Lower lobe of right lung (tissue), 2 donors: ENCODE measurements at regions not wholly inside any gene's neighbourhood (a gene's known extent, or its start where the extent isn't known, plus 50 kb on each side); places are given as distances from the start of the nearest gene placed in this dataset.

Experiments used
- ATAC-seq, 2 donors: fragments of 200-7000 bp; cut with Tn5 transposase; one replicate each; pipeline ENCODE4 v1.9.1; 2020 to 2022; ENCODE audit warnings: mild to moderate bottlenecking in 2 of 2, moderate library complexity in 2 of 2
- DNase-seq: peaks from one replicate; pipeline ENCODE4 v3.0.0-alpha.2; 2020
- H3K27ac ChIP-seq: fragments of 200-600 bp; one replicate; pipeline ENCODE4 v1.8.0; 2022
- H3K27me3 ChIP-seq: fragments of 200-600 bp; one replicate; pipeline ENCODE4 v1.8.0; 2022; ENCODE audit warnings: low read depth
- H3K36me3 ChIP-seq: fragments of 200-600 bp; one replicate; pipeline ENCODE4 v1.8.0; 2022; ENCODE audit warnings: mild to moderate bottlenecking
- H3K4me1 ChIP-seq: fragments of 200-600 bp; one replicate; pipeline ENCODE4 v1.8.0; 2022
- H3K4me3 ChIP-seq: fragments of 200-600 bp; one replicate; pipeline ENCODE4 v1.8.0; 2022; ENCODE audit warnings: mild to moderate bottlenecking
- H3K9me3 ChIP-seq: fragments of 200-600 bp; one replicate; pipeline ENCODE4 v1.8.0; 2022
- intact Hi-C: fragments of 100-400 bp; cut with DNase I; formaldehyde crosslinking; loops from one replicate; pipeline ENCODE4 v1.11.0; 2022
- TF ChIP-seq, protein P1 (sequence below): fragments of 200-600 bp; IDR thresholded peaks from one replicate; pipeline ENCODE4 v1.8.0; 2022; ENCODE audit warnings: antibody characterized with exemption, mild to moderate bottlenecking
- donor health status: DM: no; HTN: yes; CAD: no; lungs with severe emphysema.

DNA sequence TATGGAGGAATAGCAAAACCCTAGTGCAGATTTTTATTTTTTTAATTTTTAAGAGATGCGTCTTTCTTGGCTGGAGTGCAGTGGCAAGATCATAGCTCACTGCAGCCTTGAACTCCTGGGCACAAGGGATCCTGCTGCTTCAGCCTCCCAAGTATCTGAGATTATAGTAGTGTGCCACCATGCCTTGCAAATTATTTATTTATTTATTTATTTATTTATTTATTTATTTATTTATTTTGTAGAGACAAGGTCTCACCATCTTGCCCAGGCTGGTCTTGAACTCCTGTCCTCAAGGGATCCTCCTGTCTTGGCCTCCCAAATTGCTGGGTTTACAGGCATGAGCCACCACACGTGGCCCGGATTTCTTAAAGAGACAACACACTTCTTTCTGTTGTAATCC lies 1158.8 kb downstream of the AACS start:
- DNase-seq (no peak), ATAC-seq (no peak)
- TF ChIP-seq, protein P1, sequence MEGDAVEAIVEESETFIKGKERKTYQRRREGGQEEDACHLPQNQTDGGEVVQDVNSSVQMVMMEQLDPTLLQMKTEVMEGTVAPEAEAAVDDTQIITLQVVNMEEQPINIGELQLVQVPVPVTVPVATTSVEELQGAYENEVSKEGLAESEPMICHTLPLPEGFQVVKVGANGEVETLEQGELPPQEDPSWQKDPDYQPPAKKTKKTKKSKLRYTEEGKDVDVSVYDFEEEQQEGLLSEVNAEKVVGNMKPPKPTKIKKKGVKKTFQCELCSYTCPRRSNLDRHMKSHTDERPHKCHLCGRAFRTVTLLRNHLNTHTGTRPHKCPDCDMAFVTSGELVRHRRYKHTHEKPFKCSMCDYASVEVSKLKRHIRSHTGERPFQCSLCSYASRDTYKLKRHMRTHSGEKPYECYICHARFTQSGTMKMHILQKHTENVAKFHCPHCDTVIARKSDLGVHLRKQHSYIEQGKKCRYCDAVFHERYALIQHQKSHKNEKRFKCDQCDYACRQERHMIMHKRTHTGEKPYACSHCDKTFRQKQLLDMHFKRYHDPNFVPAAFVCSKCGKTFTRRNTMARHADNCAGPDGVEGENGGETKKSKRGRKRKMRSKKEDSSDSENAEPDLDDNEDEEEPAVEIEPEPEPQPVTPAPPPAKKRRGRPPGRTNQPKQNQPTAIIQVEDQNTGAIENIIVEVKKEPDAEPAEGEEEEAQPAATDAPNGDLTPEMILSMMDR = no peak
- Histone ChIP-seq H3K4me1 (no peaks in the 10 kb centered on the region), H3K36me3 (no peaks in the 10 kb centered on the region), H3K9me3 (no peaks in the 10 kb centered on the region), H3K27me3 (no peaks in the 10 kb centered on the region), H3K27ac (no peak overlapping the region), H3K4me3 (no peak overlapping the region)
- intact Hi-C loops = no loop called here

DNA sequence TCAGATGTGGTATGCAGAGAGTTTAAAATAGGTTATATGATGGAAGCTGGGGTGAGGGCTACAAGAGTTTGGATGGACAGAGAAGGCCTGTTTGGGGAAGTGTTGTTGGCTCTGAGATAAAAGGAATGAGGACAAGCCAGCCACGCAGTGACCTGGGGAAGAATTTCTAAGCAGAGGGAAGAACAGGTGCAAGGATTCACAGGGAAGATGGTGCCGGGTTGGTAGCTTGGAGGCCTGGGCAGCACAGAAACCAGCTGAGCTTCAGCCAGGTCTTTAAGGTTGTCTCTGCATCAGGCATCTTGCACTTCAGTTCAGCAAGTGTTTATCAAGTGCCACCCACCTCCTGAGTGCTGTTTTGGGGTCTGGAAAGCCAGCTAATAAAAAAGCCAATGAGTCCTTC lies 1163.7 kb downstream of the AACS start:
- ATAC-seq = no peak
- Histone ChIP-seq H3K4me1 (no peaks in the 10 kb centered on the region), H3K9me3 (no peaks in the 10 kb centered on the region), H3K27me3 (no peaks in the 10 kb centered on the region), H3K4me3 (no peak overlapping the region), H3K27ac (no peak overlapping the region), H3K36me3 (no peaks in the 10 kb centered on the region)
- intact Hi-C loops = no loop called here
- TF ChIP-seq, protein P1 = no peak
- no peak for DNase-seq

DNA sequence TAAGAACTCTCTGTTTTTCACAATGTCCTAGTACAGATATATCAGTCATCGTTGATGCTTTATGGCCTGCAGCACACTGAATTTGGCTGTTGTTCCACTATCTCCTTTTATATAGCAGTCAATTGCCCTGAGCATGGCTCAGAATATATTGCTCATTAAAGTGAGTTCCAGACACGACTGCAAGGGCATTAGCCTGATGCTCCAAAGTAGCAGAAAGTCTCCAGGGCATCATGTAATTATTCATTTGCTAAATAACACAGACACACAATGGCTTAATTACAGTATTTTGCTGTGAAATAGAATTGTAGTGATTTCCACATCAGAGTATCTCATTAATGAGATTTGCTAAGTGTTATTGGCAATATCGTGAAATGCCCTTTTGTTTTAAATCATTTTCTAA lies 1167.5 kb downstream of the AACS start:
- DNase-seq (no peak), ATAC-seq (no peak)
- Histone ChIP-seq H3K27me3 (no peaks in the 10 kb centered on the region), H3K27ac (no peak overlapping the region), H3K4me3 (no peak overlapping the region), H3K9me3 (no peaks in the 10 kb centered on the region), H3K4me1 (no peaks in the 10 kb centered on the region), H3K36me3 (no peaks in the 10 kb centered on the region)
- intact Hi-C loops = no loop called here
- TF ChIP-seq, protein P1 = no peak

DNA sequence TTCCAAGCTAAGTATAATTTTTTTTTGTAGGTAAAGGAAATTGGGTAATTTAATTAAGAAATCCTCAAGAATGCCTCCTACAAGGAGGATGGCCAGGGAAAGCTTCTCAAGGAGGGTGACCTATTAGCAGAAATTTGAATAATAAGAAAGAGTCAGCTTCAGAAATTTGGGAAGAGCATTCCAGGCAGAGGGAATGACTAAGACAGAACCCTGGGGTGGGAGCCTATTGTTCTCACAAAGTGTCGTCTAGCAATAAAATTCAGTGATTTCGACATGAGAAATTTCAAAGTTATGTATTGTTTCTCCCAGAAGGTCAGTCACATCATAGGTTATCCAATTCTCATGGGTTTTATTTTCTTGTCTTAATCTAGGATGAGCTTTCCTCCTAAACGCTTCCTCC lies 1168.4 kb downstream of the AACS start:
- TF ChIP-seq, protein P1 = no peak
- intact Hi-C loops = no loop called here

DNA sequence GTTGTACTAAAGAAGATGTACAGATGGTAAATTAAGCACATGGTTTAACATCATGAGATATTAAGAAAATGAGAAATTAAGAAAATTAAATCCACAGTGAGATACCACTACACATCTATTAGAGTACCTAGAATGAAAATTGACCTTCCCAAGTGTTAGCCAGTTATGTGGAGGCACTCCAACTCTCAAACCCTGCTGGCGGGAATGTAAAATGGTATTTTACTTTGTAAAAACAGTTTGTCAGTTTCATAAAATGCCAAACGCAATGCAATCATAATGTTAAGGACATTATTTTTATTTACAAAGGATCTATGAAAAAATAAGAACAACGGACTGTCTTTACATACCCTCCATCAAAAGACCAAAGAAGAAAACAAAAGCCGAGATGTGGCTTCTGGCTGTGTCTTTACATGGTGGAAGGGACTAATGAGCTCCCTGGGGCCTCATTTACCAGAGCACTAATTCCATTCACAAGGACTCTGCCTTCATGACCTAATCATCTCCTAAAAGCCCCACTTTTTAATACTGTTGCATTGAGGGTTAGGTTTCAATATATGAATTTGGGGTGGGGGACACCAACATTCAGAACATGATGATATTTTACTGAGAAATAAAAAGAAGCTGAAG lies 1178.7 kb downstream of the AACS start:
- Histone ChIP-seq H3K36me3 (no peaks in the 10 kb centered on the region), H3K4me3 (no peak overlapping the region), H3K27ac (no peak overlapping the region), H3K9me3 (no peaks in the 10 kb centered on the region), H3K27me3 (no peaks in the 10 kb centered on the region), H3K4me1 (no peaks in the 10 kb centered on the region)
- no peak for DNase-seq
- TF ChIP-seq, protein P1 = no peak
- intact Hi-C loops = no loop called here
- ATAC-seq = no peak

More for the DNA sequence above, 1168.4 kb downstream of the AACS start:
- no peaks in the 10 kb centered on the region for H3K9me3 ChIP-seq
- no peak overlapping the region for H3K27ac ChIP-seq
- H3K4me3 ChIP-seq = no peak overlapping the region
- DNase-seq (no peak), ATAC-seq (no peak)
- no peaks in the 10 kb centered on the region for H3K27me3 ChIP-seq
- H3K36me3 ChIP-seq = no peaks in the 10 kb centered on the region
- no peaks in the 10 kb centered on the region for H3K4me1 ChIP-seq

DNA sequence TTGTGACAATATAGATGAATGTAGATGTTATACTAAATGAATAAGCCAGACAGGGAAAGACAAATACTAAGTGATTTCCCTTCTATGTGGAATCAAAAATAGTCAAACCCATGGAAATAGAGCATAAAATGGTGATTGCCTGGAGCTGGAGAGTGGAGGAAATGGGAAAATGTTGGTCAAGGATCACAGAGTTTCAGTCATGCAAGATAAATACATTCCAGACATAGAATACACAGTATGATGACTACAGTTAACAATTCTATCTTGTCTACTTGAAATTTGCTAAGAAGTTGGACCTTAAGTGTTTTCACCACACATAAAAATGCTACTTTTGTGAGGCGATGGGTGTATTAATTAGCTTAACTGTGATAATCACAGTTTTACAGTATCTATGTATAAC lies 1182.7 kb downstream of the AACS start:
- Histone ChIP-seq H3K4me1 (no peaks in the 10 kb centered on the region), H3K9me3 (no peaks in the 10 kb centered on the region), H3K36me3 (no peaks in the 10 kb centered on the region), H3K27me3 (no peaks in the 10 kb centered on the region), H3K27ac (no peak overlapping the region), H3K4me3 (no peak overlapping the region)
- intact Hi-C loops = no loop called here
- DNase-seq = no peak
- ATAC-seq = no peak
- TF ChIP-seq, protein P1 = no peak
